Stimulated activated CD8-positive, alpha-beta memory T cell treated with anti-CD3 and anti-CD28 coated beads, Interleukin-4, amount 100 ng/mL, for 48 hours (primary cell): ENCODE measurements at regions not wholly inside any gene's neighbourhood (a gene's known extent, or its start where the extent isn't known, plus 50 kb on each side); places are given as distances from the start of the nearest gene placed in this dataset.
A peak's percentile ranks its signal among the peaks of the same experiment; 100 is the strongest.

Experiments used
- DNase-seq: peaks from one replicate; pipeline ENCODE4 v3.0.0-alpha.2; 2020

DNA sequence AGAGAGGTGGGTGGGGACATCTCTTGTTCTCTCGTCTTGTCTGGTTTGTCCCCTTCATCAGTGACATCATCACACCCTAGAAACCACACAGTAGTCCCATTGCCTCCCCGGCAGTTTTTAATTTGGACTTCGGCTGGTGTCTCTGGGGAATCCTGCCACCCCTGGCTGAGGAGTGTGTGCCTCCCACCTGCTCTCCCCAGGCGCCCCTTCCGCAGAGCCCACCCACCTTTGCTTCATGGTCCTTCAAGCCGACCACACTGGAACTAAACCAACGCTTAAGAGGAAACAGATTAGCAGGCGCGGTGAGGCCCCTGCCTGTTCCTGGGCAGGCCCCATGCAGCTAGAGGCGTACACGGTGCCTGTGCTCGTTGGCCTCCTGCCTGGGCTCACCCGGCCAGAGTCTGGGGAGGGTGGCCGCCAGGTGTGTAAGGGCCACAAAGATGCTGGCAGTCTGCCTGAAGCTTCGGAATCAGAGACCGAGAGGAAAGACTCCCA, 107.6 kb upstream of the SPRY4 start:
- peak; percentile 54 for DNase-seq

DNA sequence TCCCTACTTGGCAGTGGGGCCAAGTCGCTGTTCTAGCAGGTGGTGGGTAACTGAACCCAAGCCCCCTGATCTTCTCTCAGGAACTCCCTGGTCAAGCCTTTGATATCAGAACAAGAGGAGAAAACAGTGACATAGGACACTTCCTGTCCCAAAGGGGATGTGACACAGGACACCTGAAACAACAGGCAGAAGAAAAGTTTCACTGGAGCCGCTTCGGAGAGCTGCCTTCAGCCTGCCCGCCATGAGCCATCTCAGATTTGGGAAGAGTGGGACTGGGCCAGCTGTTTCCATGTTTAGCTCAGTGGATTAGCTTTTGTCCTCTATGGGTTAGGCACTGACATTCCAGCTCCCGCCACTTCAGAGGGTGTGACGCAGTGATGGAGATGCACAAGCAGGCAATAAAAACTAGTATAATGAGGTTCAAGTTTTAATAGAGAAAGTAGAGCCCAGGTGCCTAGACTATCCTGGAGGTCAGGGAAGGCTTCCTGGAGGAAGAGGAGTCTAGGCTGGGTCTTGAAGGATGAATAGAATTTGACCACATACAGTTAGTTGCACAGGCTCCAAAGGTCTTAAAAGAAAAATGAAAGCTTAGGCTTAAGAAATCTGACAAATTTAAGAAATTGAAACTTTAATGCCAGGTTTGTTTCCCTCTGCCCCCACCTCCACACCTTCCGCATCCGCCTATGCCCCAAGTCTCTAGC, 104.1 kb upstream of the SPRY4 start:
- no peak for DNase-seq

DNA sequence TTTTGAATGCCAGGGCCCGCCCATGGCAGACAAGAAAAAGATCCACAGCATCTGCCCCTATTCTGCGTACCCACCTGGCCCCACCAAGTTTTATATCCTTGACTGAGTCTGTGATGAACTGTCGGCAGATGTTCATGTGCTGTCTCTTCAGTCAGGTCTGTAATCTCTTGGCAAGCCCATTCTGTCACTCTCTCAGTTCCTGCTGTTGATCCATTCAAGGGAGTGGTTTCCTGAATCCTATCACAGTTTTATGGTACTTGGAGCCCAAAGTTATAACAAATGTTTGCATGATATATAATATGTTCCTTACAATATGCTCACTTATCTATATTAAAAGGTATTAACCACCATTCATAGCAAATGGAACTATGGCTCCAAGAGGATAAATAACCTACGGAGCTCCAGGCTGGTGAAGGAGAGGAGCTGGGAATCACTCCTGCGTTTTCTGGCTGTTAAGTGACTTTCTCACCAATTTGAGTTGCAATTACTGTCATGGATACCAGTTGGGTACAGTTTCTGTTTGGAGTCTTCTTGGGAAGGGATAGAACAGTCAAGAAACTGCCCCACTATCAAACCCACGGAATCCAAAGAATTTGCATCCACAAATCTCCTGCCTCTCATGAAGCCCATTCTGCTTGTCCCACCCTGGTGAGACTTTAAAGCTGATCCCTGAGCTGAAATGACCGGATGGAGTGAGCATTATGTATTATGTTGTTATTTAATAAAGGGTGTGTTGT, 103.4 kb upstream of the SPRY4 start:
- no peak for DNase-seq

DNA sequence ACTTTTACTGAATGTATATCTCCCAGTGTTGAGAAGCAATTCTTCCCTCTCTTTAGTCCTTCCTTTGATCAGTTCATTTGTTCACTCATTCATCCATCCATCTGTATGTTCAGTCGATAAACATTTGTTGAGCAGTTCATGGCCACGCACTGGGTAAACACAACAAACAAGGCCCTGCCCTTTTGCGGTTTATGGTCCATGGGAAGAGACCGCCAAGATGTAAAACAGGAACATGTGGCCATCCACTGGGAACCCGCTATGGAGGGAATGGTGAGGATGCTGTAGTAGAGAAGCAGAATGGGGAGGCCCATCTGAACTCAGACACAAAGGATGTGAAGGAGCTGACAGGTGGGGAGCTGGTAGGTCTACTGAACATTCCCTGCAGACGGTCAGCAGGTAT, 102.7 kb upstream of the SPRY4 start:
- no peak for DNase-seq

DNA sequence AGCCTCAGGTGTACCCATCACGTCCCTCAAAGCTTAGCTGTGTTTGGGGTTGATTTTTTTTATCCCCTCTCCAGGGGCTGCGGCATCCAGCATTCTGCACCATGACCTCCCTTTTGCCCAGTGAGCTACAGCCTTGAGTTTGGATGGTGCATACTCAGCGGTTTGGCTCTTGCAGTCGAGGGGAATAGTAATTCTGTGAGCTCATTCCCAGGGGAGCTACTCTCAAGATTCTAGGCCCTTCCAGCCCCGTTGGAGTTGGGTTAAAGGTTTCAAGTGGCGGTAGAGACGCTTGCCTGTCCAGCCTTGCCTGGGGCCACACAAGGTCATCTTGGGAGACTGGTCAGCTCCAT, 102.2 kb upstream of the SPRY4 start:
- no peak for DNase-seq

DNA sequence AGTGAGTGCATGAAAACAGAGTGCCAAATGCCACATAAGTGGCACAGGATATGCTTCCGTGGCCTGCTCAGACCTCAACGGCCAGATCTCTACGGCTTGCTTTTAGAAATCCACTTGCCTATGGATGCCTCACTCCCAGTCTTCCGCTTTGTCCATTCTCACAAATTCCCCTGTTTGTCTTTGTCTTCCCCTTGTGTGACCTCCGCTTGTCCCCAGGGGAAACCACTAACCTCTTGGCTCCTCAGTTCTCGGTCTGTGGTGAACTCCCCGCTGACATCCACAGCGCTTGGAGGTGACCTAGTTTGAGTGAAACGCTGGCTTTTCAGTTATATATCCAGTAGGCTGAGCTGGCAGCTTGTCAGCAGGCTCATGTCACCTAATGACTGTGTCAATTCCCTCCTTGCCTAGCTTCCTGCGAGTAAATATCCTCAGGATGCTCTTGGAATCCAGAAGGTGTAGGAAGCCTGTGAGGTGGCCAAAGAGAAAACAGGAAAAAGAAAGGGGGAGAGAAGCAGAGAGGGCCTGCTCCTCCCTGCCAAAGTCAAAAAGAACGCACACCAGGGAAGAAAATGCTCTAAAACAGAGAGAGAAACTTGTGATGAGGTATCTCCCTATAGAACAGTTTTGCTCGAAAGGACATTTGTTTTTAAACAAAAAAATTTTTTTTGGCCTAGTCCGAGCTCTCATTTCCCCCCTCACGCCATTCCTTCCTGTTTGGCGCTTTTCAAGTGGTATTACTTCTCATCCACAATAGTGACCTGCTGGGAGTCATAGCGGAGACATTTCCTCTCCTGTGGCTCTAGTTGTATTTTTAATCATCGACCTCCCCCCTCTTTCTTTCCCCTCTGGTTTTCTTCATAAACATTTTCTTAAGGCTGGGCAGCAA, 101.6 kb upstream of the SPRY4 start:
- peak; percentile 41 for DNase-seq

DNA sequence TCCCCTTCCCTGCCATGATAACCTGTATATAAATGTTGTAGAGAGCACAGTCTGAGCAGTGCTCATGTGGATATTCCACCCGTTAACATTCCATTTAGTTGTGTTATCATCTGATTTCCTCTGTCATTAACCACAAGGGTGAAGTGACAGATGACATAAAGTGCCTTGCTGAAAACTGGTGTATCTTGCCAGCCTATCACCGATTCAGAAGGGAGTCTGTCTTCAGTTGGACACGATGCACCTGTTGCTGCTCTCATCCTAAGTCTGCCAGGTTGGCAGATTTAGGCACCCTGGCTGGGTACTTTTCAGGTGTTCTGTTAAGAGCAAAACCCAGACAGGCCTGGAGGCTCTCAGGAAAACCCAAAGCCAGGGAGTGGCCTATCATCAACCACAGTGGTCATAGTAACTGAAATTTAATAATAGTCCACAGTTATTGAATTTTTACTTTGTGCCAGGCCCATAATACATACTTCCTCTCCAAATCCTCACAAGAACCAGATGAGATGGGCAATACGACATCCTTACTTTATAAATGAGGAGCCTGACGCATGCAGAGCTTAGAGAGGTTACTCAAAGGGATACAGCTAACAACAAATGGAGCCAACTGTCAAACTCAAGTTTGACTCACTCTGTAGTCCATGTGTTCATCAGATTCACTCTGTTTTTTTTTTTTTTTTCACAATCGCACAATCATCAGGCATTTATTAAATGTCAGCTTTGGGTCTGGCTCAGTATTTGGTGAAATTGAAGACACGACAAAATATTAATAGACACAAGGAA, 100.7 kb upstream of the SPRY4 start:
- no peak for DNase-seq

DNA sequence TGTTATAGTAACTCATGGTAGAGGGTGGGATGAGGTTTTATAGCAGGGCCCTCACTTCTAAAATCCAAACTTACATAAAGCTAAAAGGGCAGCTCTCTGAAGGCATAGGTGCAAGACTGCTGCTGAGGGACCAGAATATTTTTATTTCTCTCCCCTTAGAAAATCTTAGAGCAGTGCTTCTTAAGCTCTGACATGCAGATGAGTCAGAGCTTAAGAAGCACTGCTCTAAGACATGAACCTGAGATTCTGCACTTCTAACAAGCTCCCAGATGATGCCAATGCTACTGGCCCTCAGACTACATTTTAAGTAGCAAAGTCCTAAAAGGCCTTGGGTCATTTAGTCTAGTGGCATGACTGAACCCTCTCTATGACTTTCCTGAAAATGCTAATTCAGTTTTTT, 97.6 kb upstream of the SPRY4 start:
- no peak for DNase-seq

DNA sequence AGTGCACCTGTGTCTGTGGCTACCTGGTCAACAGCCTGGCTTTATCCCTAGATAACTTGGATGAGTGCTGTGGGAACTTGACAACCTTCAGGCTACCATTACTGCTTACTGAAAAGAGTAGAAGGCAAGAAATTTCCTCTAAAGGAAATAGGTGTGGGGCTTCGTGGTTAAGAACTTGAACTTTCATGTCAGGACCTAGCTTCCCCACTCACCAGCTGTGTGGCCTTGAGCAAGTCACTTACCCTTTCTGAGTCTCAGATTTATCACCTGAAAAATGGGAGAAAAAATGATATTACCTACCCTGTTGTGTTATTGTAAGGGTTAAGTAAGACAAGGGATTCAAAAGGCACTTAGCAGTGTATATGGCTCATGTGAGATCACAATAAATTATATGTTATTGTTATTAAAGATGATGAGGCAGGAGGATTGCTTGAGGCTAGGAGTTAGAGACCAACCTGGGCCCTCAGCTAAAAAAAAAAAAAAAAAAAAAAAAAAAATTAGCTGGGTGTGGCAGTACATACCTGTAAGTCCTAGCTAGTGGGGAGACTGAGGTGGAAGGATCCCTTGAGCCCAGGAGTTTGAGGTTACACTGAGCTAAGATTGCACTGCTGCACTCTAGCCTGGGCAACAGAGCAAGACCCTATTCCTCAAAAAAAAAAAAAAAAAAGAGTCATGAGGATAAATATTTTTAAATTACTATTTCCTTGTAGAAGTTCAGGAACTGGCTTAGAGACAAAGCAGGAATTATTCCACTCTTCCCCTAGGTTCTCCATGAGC, 97.0 kb upstream of the SPRY4 start:
- no peak for DNase-seq

DNA sequence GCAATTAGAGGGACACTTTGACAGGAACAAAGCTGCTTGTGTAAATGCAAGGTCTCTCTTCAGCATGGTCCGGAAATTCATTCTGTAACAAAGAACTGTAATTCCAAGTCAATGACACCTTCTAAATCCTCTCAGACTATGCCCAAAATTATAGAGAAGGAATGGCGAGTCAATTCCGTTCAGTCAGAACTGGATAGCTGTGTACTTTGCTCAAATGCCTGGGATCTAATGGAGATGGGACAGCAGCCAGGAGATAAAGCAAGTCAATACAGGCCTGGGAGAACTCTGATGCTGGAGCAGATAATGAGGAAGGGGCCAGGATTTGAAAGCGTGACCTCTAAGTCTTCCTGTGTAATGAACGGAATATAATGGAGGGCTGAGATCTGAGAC, 96.4 kb upstream of the SPRY4 start:
- no peak for DNase-seq

DNA sequence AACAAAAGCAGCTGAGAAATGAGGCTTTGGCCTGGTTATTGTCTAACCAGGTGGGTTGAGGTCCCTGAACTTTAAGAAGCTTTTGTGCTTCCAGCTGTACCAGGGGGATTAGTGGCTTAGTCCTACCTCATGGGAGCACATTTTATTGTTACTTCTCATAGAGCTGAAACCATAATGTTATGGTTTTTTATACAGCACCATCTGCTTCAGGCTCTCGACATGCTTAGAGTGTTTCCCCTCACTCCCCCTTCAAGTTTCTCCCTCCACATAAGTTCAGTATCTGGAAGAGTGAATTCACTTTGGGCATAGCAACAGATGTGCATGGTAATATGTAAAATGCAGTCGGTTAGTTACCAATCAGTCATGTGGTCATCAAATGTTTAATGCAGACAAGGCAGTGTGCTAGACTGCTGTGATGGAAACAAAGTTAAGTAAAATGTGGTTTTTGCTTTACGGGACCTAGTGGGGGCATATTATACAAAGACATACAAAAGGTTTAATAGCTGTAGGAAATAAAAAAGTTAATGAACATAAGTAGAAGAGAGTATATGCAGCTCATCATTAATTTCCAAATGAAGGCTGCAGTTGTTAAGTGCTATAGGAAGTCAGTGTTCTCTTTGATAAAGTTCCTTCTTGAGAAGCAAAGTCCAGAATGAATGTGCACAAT, 95.9 kb upstream of the SPRY4 start:
- no peak for DNase-seq

DNA sequence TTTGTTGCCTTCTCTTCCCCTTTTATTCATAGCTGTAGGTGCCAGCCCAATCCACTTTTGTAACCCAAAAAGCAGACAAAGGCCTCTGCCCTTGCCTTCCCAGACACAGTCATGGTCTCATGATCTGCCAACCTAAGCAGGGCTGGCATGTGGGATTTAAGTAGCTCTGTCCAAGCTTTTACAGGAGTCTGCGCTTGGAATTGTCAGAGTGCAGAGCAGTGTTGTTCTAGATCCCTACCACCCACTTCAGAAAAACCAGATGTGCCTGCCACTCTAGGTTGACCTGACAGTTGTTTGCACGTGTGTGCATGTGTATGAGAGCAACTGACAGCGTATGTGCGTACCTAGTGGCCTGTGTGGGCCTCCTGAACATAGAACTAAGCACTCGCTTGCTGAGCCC, 87.8 kb upstream of the SPRY4 start:
- no peak for DNase-seq

DNA sequence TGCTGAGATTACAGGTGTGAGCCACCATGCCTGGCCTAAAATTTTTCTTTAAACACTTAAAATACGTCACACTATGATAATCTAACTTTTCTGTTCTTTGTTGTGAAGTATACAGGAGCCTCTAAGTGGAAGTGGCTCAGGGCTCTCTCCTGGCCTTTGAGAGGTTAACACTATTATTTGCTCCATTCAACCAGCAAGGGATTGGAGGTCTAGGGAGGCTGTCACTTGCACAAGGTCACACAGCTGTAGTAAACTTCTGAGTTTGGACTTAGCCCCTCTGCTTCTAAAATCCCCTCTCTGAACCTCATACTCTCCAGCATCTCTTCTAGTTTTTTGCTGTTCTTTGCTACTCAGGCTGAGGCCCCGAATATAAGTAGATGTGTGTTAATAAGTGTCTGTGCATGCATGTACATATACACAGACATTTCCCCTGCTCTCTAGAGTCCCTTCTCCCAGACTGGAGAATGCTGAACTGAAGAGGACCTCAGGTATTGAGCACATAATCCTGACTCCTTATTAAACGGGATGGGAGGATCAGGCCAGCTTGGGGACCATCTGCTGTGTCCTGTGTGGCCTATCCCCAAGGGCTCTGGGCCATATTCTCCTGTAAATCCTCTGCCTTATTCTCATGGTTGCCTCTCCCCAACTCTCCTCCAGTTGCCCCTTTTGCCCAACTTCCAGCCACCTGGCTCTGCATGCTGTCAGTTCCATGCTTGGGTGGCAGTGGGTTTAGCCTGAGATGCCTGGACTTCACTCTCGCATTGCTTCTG, 87.0 kb upstream of the SPRY4 start:
- no peak for DNase-seq

DNA sequence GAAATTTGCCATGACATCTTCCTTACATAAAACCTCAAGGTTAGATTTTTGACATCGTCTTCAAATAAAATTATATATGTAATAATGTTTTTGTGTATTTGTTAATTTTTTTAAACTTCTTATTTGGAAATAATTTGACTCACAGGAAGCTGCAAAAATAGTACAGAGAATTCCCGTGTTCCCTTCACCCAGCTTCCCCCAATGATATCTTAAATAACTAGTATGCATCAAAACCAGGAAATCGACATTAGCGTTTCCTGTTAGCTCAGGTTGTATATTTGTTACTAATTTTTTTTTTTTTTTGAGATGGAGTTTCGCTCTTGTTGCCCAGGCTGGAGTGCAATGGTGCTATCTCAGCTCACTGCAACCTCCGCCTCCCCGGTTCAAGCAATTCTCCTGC, 86.3 kb upstream of the SPRY4 start:
- DNase-seq, result no peak

DNA sequence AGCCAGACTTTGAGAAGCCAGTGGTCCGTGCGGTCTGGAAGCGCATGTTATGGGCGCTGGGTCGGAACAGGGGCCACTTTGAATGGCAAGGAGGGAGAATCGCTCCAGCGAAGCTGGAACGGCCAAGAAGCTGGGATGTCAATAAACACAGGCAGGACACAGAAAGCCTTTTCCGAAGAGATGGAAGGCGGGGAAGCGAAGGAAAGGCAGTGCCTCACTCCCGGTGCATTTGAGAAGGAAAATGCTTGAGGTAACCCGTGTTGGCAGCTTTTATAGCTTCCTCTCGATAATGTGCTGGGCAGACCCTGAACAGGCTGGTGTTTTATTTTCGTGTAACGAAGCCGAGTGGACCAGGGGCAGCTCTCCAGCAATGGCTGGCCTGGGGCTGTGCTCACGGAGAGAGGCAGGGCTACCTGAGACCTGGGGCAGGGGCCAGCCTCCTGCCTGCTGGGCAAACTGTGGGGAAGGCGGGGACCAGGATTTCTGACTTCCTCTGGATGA, 84.2 kb upstream of the SPRY4 start:
- DNase-seq, result no peak

DNA sequence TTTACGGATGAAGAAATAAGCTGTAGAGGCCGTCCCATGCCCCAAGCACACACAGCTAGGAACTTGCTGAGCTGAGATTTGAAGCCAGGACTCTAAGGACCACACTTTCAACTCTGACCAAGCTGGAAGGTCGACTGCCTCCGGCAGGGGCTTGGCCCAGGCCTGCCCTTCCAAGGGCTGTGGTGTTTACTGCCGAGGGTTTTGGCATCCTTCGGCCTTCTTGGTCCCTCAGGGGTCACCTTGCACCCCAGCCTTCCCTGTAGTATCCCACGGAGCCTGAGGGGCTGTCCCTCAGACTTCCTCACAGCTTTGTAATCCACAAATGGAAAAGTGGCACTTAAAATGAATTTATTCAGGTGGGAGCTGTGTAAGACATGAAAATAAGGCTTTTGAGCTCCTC, 83.7 kb upstream of the SPRY4 start:
- no peak for DNase-seq

DNA sequence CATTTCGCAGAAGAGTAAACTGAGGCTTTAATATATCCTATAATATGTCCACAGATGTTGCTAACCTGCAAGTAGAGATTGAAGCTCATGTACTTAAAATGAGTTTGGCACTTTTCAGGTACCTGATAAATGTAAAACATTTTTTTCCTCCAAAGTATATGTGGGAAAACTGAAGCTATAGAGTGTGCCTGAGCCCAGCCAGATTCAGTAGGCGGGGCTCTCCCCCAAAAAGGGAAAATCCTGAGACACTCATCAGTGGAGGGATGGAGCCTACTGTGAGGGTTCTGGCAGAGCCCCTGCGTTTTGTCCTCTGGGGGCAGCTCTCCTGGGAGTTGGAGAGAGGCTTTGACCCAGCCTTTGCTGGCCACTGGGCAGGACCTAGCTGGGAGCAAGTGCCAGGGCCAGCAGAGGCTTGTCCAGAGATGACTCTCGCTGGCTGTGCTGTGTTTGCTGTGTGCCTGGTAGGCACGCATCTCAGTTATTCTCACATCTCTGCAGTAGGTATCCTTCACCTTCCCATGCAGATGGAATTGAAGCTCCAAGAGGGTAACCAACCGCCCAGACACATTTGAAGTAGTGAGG, 81.1 kb upstream of the SPRY4 start:
- no peak for DNase-seq

DNA sequence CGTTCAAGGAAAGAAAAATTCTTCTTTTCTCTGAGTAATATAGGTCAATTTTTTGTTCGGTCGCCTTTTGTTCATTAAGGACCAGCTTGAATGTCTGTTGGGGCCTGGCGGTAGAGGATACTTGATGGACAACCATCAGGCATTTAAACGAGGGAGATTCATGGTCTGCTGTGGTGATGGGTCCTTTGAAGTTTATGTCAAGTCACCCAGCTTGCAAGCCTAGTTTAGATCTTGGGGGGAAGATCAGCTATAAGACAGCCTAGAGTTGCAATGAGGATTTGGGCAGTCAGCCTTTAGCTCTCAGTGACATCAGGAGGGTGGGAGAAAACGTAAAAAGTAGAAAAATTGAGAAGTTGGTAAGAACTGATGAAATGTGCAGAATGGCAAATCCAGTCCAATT, 80.2 kb upstream of the SPRY4 start:
- no peak for DNase-seq

DNA sequence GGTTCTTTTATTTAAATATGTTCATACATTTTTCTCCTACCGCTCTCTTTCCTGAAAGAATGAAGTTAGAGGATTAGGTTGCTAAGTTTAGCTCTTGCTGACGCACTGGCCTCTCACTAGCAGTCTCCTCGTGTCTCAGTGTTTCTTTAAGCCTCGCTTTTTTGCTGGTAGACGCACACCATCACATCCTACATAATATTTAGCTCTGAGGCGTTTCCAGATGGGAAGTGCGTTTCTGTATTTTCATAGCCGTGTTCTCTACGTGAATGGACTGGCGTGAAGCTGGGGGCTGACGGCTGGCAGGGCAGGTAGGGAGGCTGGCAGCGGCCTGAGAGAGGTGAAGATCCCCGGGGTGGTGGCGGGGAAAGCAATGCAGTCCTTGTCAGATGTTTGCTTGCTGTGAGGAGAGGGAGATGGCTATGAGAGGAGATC, 79.2 kb upstream of the SPRY4 start:
- no peak for DNase-seq

DNA sequence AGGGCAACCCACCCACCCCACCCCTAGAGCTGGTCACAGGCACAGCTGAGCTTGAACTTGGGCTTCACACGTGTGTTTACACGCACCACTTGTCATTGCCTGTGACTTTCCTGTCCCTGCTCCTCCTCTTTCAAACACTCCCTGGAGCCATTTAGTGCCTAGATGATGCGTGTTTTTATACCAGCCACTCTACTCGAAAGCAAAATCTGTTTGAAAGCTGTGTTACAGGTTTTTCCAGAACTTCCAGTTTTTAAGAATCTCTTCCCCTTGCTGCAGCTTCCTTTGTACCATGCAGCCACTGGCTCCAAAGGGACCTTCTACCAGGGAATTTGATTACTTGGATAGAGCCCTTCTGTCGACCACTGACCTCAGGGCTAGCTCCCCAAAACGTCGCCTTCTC, 78.8 kb upstream of the SPRY4 start:
- DNase-seq, result no peak
